ENCODE measurements at regions not wholly inside any gene's neighbourhood (a gene's known extent, or its start where the extent isn't known, plus 50 kb on each side); places are given as distances from the start of the nearest gene placed in this dataset.

- TF ChIP-seq EZH2 (IDR thresholded peaks at IDR 0.05; ENCODE audit: insufficient read depth, poor library complexity, severe bottlenecking) (no peak), EZH2phosphoT487 (IDR thresholded peaks at IDR 0.05; ENCODE audit: insufficient read depth, low read depth) (no peak)
Measured at GRCh38 chr15:93252780-93253179, 163.8 kb upstream of the RGMA start.
